H1 (cell line): ENCODE measurements at regions not wholly inside any gene's neighbourhood (a gene's known extent, or its start where the extent isn't known, plus 50 kb on each side); places are given as distances from the start of the nearest gene placed in this dataset.

Experiments used
- CTCF ChIA-PET: fragments of 300-600 bp; sonication (Branson Sonifier 250); formaldehyde crosslinking; loops from one replicate; lab custom pipeline; 2021; ENCODE audit not compliant: partially characterized antibody; lab: Charles Lee
- POLR2A ChIA-PET: fragments of 300-600 bp; sonication (Branson Sonifier 250); formaldehyde crosslinking; loops from one replicate; lab custom pipeline; 2021; ENCODE audit warnings: inconsistent platforms; ENCODE audit not compliant: partially characterized antibody; lab: Charles Lee
- DNase-seq, 2 experiments: peaks; one replicate each; pipeline versions ENCODE4 v3.0.0 to v3.0.0-alpha.2; 2010 to 2022; ENCODE audit warnings: low spot score in 2 of 2, low read depth in 1 of 2, mixed read lengths in 1 of 2
- FAIRE-seq: peaks from 2 replicates; lab custom pipeline; 2011; peaks lifted over from hg19 to GRCh38; lab: Jason Lieb, UNC
- H2AFZ ChIP-seq: 2 replicates; pipeline ENCODE4 v1.8.1; 2012; ENCODE audit warnings: low read length, inconsistent platforms
- H2AK5ac ChIP-seq: 2 replicates; pipeline ENCODE4 v1.6.1; 2013; ENCODE audit warnings: low read depth, low read length
- H2BK120ac ChIP-seq: replicated peaks from 2 replicates; pipeline ENCODE3; 2013; ENCODE audit warnings: low read depth, low read length, inconsistent platforms
- H2BK12ac ChIP-seq: 2 replicates; pipeline ENCODE4 v1.6.1; 2013; ENCODE audit warnings: low read depth, low read length
- H2BK15ac ChIP-seq: 2 replicates; pipeline ENCODE4 v1.6.1; 2013; ENCODE audit warnings: low read length
- H2BK20ac ChIP-seq: 2 replicates; pipeline ENCODE4 v1.6.1; 2013; ENCODE audit warnings: low read length
- H2BK5ac ChIP-seq: 2 replicates; pipeline ENCODE4 v1.6.1; 2013; ENCODE audit warnings: low read depth, low read length
- H3K14ac ChIP-seq: 2 replicates; pipeline ENCODE4 v1.6.1; 2013; ENCODE audit warnings: inconsistent platforms; ENCODE audit not compliant: insufficient read length
- H3K18ac ChIP-seq: 2 replicates; pipeline ENCODE4 v1.6.1; 2013; ENCODE audit warnings: low read length; ENCODE audit errors: extremely low read depth
- H3K23ac ChIP-seq: 2 replicates; pipeline ENCODE4 v1.6.1; 2013; ENCODE audit warnings: inconsistent platforms; ENCODE audit not compliant: insufficient read length
- H3K23me2 ChIP-seq: 2 replicates; pipeline ENCODE4 v1.6.1; 2013; ENCODE audit warnings: low read depth, low read length
- H3K27ac ChIP-seq: 2 replicates; pipeline ENCODE4 v1.6.1; 2011; ENCODE audit warnings: low read depth, low read length, inconsistent platforms
- H3K27me3 ChIP-seq, 4 experiments: replicated peaks in 1 of 4; 1 replicate in 1 of 4; 2 replicates in 3 of 4; pipeline versions ENCODE4 v1.6.1 to v1.8.1; 2011 to 2013; ENCODE audit warnings: low read length in 3 of 4, mild to moderate bottlenecking in 3 of 4, inconsistent platforms in 2 of 4, mixed read lengths in 2 of 4, moderate library complexity in 1 of 4; ENCODE audit not compliant: control insufficient read depth in 3 of 4, insufficient read depth in 3 of 4; ENCODE audit errors: extremely low read depth in 1 of 4
- H3K36me3 ChIP-seq, 4 experiments: 2 replicates each; pipeline versions ENCODE4 v1.6.1 to v1.8.1; 2011 to 2013; ENCODE audit warnings: mild to moderate bottlenecking in 4 of 4, low read length in 3 of 4, moderate library complexity in 2 of 4, control low read depth in 1 of 4, inconsistent platforms in 1 of 4; ENCODE audit not compliant: insufficient read depth in 4 of 4, control insufficient read depth in 2 of 4
- H3K4ac ChIP-seq: replicated peaks from 2 replicates; pipeline ENCODE3; 2013; ENCODE audit warnings: low read length, low read depth, mixed read lengths, inconsistent platforms; ENCODE audit not compliant: insufficient read length
- H3K4me1 ChIP-seq, 4 experiments: replicated peaks in 1 of 4; 1 replicate in 1 of 4; 2 replicates in 3 of 4; pipeline versions ENCODE4 v1.6.1 to v1.8.1; 2011 to 2013; ENCODE audit warnings: low read length in 3 of 4, inconsistent platforms in 2 of 4, mixed read lengths in 1 of 4; ENCODE audit not compliant: insufficient read depth in 4 of 4, control insufficient read depth in 3 of 4
- H3K4me2 ChIP-seq, 2 experiments: 2 replicates each; pipeline versions ENCODE4 v1.6.1 to v1.8.1; 2011 to 2013; ENCODE audit warnings: low read depth in 2 of 2, low read length in 2 of 2, control low read depth in 1 of 2, inconsistent platforms in 1 of 2, mild to moderate bottlenecking in 1 of 2; ENCODE audit not compliant: insufficient read depth in 1 of 2
- H3K4me3 ChIP-seq, 4 experiments: fragments of 200-600, 300-600 bp in 1 of 4; sonication (generic), shearing (Covaris generic), sonication (Bioruptor Twin) in 1 of 4; 2 replicates each; pipeline versions ENCODE4 v1.5.1 to v1.8.1; 2011 to 2016; ENCODE audit warnings: low read length in 4 of 4, low read depth in 3 of 4, control low read depth in 2 of 4, inconsistent platforms in 2 of 4, mild to moderate bottlenecking in 2 of 4, mixed read lengths in 1 of 4, moderate library complexity in 1 of 4; ENCODE audit not compliant: insufficient read depth in 2 of 4; ENCODE audit errors: extremely low read depth in 1 of 4
- H3K56ac ChIP-seq: replicated peaks from 2 replicates; pipeline ENCODE3; 2013; ENCODE audit warnings: low read depth, mild to moderate bottlenecking, mixed read lengths, low read length, inconsistent platforms; ENCODE audit not compliant: insufficient read length
- H3K79me1 ChIP-seq: 2 replicates; pipeline ENCODE4 v1.6.1; 2013; ENCODE audit warnings: low read depth, low read length, control low read depth
- H3K79me2 ChIP-seq, 2 experiments: 2 replicates each; pipeline versions ENCODE4 v1.6.1 to v1.8.1; 2012 to 2013; ENCODE audit warnings: low read length in 2 of 2, mild to moderate bottlenecking in 2 of 2, inconsistent platforms in 1 of 2; ENCODE audit not compliant: insufficient read depth in 2 of 2, control insufficient read depth in 1 of 2
- H3K9ac ChIP-seq, 4 experiments: replicated peaks in 1 of 4; 1 replicate in 1 of 4; 2 replicates in 3 of 4; pipeline versions ENCODE4 v1.6.1 to v1.8.1; 2011 to 2013; ENCODE audit warnings: low read depth in 3 of 4, low read length in 3 of 4, control low read depth in 2 of 4, mild to moderate bottlenecking in 2 of 4, moderate library complexity in 2 of 4, inconsistent platforms in 1 of 4; ENCODE audit errors: extremely low read depth in 1 of 4
- H3K9me3 ChIP-seq, 2 experiments: 2 replicates each; pipeline versions ENCODE4 v1.6.1 to v1.8.1; 2012 to 2013; ENCODE audit warnings: mild to moderate bottlenecking in 2 of 2, moderate library complexity in 2 of 2, control low read depth in 1 of 2, inconsistent platforms in 1 of 2, low read depth in 1 of 2, low read length in 1 of 2, mixed read lengths in 1 of 2; ENCODE audit not compliant: insufficient read depth in 2 of 2
- H4K20me1 ChIP-seq, 2 experiments: replicated peaks in 1 of 2; 2 replicates each; pipeline versions ENCODE3 to v1.8.1; 2011 to 2013; ENCODE audit warnings: inconsistent platforms in 2 of 2, low read length in 2 of 2, mild to moderate bottlenecking in 1 of 2; ENCODE audit not compliant: insufficient read depth in 2 of 2, control insufficient read depth in 1 of 2
- H4K5ac ChIP-seq: 2 replicates; pipeline ENCODE4 v1.6.1; 2013; ENCODE audit warnings: low read length, low read depth, mixed read lengths, inconsistent platforms; ENCODE audit not compliant: insufficient read length
- H4K8ac ChIP-seq: 2 replicates; pipeline ENCODE4 v1.8.0; 2013; ENCODE audit warnings: mild to moderate bottlenecking, moderate library complexity, low read length, inconsistent platforms; ENCODE audit not compliant: insufficient read depth; ENCODE audit errors: extremely low read depth
- H4K91ac ChIP-seq: replicated peaks from 2 replicates; pipeline ENCODE3; 2013; ENCODE audit warnings: low read length, mixed read lengths, inconsistent platforms; ENCODE audit not compliant: insufficient read length
- BACH1 ChIP-seq: IDR thresholded peaks from 2 replicates; pipeline ENCODE4 v1.6.1; 2012; ENCODE audit warnings: low read length, improper control_type of control experiment
- BCL11A ChIP-seq, 2 experiments: IDR thresholded peaks; one replicate each; pipeline ENCODE4 v1.6.1; 2011; ENCODE audit warnings: low read depth in 2 of 2, low read length in 2 of 2, mild to moderate bottlenecking in 2 of 2
- CBX5 ChIP-seq: fragments of 300-800, 300-1000 bp; sonication (generic); IDR thresholded peaks from 2 replicates; pipeline ENCODE4 v1.7.1; 2016; ENCODE audit warnings: antibody characterized with exemption, low read length, low read depth
- CBX8 ChIP-seq: fragments of 300-800, 300-1000 bp; sonication (generic); IDR thresholded peaks from 2 replicates; pipeline ENCODE4 v1.7.1; 2016; ENCODE audit warnings: low read depth, low read length, borderline replicate concordance
- FOSL1 ChIP-seq: IDR thresholded peaks from 2 replicates; pipeline ENCODE4 v1.6.1; 2011; ENCODE audit warnings: mild to moderate bottlenecking, low read depth, low read length, moderate library complexity; ENCODE audit not compliant: insufficient read depth
- GTF2F1 ChIP-seq: IDR thresholded peaks from 2 replicates; pipeline ENCODE4 v1.6.1; 2012; ENCODE audit warnings: low read depth, low read length, improper control_type of control experiment, borderline replicate concordance
- KDM4A ChIP-seq: IDR thresholded peaks from one replicate; pipeline ENCODE4 v1.7.1; 2012; ENCODE audit warnings: low read depth, mild to moderate bottlenecking, moderate library complexity, low read length, inconsistent platforms; ENCODE audit not compliant: severe bottlenecking
- PHF8 ChIP-seq: fragments of 200-600 bp; sonication (generic); conservative IDR thresholded peaks from 2 replicates; pipeline ENCODE4 v1.7.1; 2012; ENCODE audit warnings: low read depth, mild to moderate bottlenecking, inconsistent platforms, low read length, moderate library complexity
- POU5F1 ChIP-seq: IDR thresholded peaks from 2 replicates; pipeline ENCODE4 v1.6.1; 2011; ENCODE audit warnings: low read depth, mild to moderate bottlenecking, low read length, moderate library complexity
- RAD21 ChIP-seq, 2 experiments: IDR thresholded peaks in 1 of 2; conservative IDR thresholded peaks in 1 of 2; 2 replicates each; pipeline ENCODE4 v1.6.1; 2011; ENCODE audit warnings: low read depth in 2 of 2, low read length in 2 of 2, improper control_type of control experiment in 1 of 2, inconsistent platforms in 1 of 2, mild to moderate bottlenecking in 1 of 2, moderate library complexity in 1 of 2
- RBBP5 ChIP-seq: IDR thresholded peaks from 2 replicates; pipeline ENCODE4 v1.7.1; 2012; ENCODE audit warnings: low read depth, mild to moderate bottlenecking, inconsistent platforms, low read length, moderate library complexity, borderline replicate concordance
- TAF1 ChIP-seq: IDR thresholded peaks from 2 replicates; pipeline ENCODE4 v1.6.1; 2011; ENCODE audit warnings: mild to moderate bottlenecking, low read depth, low read length
- USF2 ChIP-seq: IDR thresholded peaks from 2 replicates; pipeline ENCODE4 v1.6.1; 2011; ENCODE audit warnings: low read length, improper control_type of control experiment
- WGBS, 2 experiments: shearing (Covaris generic) in 1 of 2; methylation state at CpG; one replicate each; pipeline versions ENCODE4 v1.1.6 to v1.1.7; 2013 to 2015; ENCODE audit warnings: low lambda C conversion rate in 2 of 2, mixed read lengths in 2 of 2, inconsistent platforms in 1 of 2, low coverage in 1 of 2, missing lambda C conversion rate in 1 of 2; ENCODE audit not compliant: insufficient replicate concordance in 2 of 2, insufficient coverage in 1 of 2, insufficient read length in 1 of 2; ENCODE audit errors: extremely low coverage in 1 of 2, missing lambda C conversion rate in 1 of 2; 5-methylcytosine and 5-hydroxymethylcytosine counted together

- H3K4ac ChIP-seq, result no peak overlapping the region
- H3K27ac ChIP-seq, result no peak overlapping the region
- no peak overlapping the region for H2BK120ac ChIP-seq
- H3K79me2 ChIP-seq, result no peaks in the 10 kb centered on the region
- 81% methylated on average over 1 of the region's 1 CpG; no CpG with 5 or more reads in 1 of the 2 experiments for WGBS, 2 experiments
- no peak overlapping the region for H4K91ac ChIP-seq
- H3K4me3 ChIP-seq, result no peak overlapping the region
- H2BK15ac ChIP-seq, result no peak overlapping the region
- H4K8ac ChIP-seq, result no peak overlapping the region
- no peaks in the 10 kb centered on the region for H4K20me1 ChIP-seq
- no peak overlapping the region for H3K18ac ChIP-seq
- no peaks in the 10 kb centered on the region for H3K23me2 ChIP-seq
- no peak overlapping the region for H2BK20ac ChIP-seq
- FAIRE-seq (no peak), DNase-seq (no peak)
- no peaks in the 10 kb centered on the region for H3K79me1 ChIP-seq
- no peak overlapping the region for H2BK5ac ChIP-seq
- H3K9me3 ChIP-seq, result no peaks in the 10 kb centered on the region
- H2BK12ac ChIP-seq, result no peak overlapping the region
- ChIA-PET POLR2A (interaction anchor here (0.5 to 1.5 kb wide), 2 partner anchors 12 to 771 kb away, joined by 3 read pairs; no protein-coding TSS in a partner anchor), CTCF (interaction anchor here (0.9 to 2.4 kb wide), 9 partner anchors 13 to 161 kb away, joined by 3 to 16 read pairs (median 5); no protein-coding TSS in a partner anchor)
- H3K9ac ChIP-seq, result no peak overlapping the region
- H4K5ac ChIP-seq, result no peak overlapping the region
- H2AFZ ChIP-seq, result no peak overlapping the region
- H3K27me3 ChIP-seq, result no peaks in the 10 kb centered on the region; a peak in 1 of 7 replicates
- no peak overlapping the region for H2AK5ac ChIP-seq
- H3K23ac ChIP-seq, result no peak overlapping the region
- H3K36me3 ChIP-seq, result no peaks in the 10 kb centered on the region
- H3K14ac ChIP-seq, result no peak overlapping the region
- no peaks in the 10 kb centered on the region for H3K4me1 ChIP-seq
- no peak overlapping the region for H3K56ac ChIP-seq
- H3K4me2 ChIP-seq, result no peak overlapping the region
- TF ChIP-seq KDM4A (no peak), TAF1 (no peak), RBBP5 (no peak), BCL11A (IDR thresholded peaks at IDR 0.05; ENCODE audit: low read depth in 2 of 2, low read length in 2 of 2) (no peak), CBX5 (no peak), FOSL1 (no peak), BACH1 (no peak), POU5F1 (no peak), RAD21 (IDR thresholded peaks at IDR 0.05 in 1 of 2, conservative IDR thresholded peaks at IDR 0.05 in 1 of 2; ENCODE audit: low read depth in 2 of 2, low read length in 2 of 2) (no peak), USF2 (no peak), PHF8 (no peak), CBX8 (no peak), GTF2F1 (no peak)
Measured at GRCh38 chr13:91162589-91162988, 184.9 kb upstream of the MIR17HG start.
